GM21390 (cell line): ENCODE measurements at regions not wholly inside any gene's neighbourhood (a gene's known extent, or its start where the extent isn't known, plus 50 kb on each side); places are given as distances from the start of the nearest gene placed in this dataset.

Experiments used
- ATAC-seq: cut with Tn5 transposase; IDR thresholded peaks from one replicate; pipeline ENCODE4 v1.9.1; 2021; ENCODE audit not compliant: unreplicated experiment

- no peak for ATAC-seq
Measured at GRCh38 chrX:80098038-80098437, 83.5 kb downstream of the TBX22 start.

- ATAC-seq = no peak
Measured at GRCh38 chrX:80120335-80120734, 105.8 kb downstream of the TBX22 start.

- no peak for ATAC-seq
Measured at GRCh38 chrX:80138938-80139337, 124.4 kb downstream of the TBX22 start.

GRCh38 chrX:80139564-80139963, 125.0 kb downstream of the TBX22 start:
- no peak for ATAC-seq

GRCh38 chrX:80170581-80170980, 156.0 kb downstream of the TBX22 start:
- ATAC-seq = no peak

- ATAC-seq = no peak
Measured at GRCh38 chrX:80173261-80173660, 158.7 kb downstream of the TBX22 start.

GRCh38 chrX:80174925-80175574, 160.5 kb downstream of the TBX22 start:
- ATAC-seq = no peak

- no peak for ATAC-seq
Measured at GRCh38 chrX:80181079-80181478, 166.5 kb downstream of the TBX22 start.

- no peak for ATAC-seq
Measured at GRCh38 chrX:80184854-80185253, 170.3 kb downstream of the TBX22 start.

GRCh38 chrX:80206647-80207046, 192.1 kb downstream of the TBX22 start:
- no peak for ATAC-seq

GRCh38 chrX:80207327-80207726, 192.8 kb downstream of the TBX22 start:
- ATAC-seq = no peak

GRCh38 chrX:80216086-80216485, 201.5 kb downstream of the TBX22 start:
- ATAC-seq = no peak

- ATAC-seq = no peak
Measured at GRCh38 chrX:80223982-80224579, 196.2 kb upstream of the TENT5D start.

GRCh38 chrX:80229626-80230025, 190.6 kb upstream of the TENT5D start:
- ATAC-seq = no peak

- ATAC-seq = no peak
Measured at GRCh38 chrX:80237072-80237471, 183.2 kb upstream of the TENT5D start.

- no peak for ATAC-seq
Measured at GRCh38 chrX:80246271-80246670, 174.0 kb upstream of the TENT5D start.

GRCh38 chrX:80266287-80266686, 154.0 kb upstream of the TENT5D start:
- ATAC-seq = no peak

- no peak for ATAC-seq
Measured at GRCh38 chrX:80266979-80267378, 153.3 kb upstream of the TENT5D start.

GRCh38 chrX:80267790-80268189, 152.5 kb upstream of the TENT5D start:
- no peak for ATAC-seq

GRCh38 chrX:80282535-80282934, 137.7 kb upstream of the TENT5D start:
- ATAC-seq = no peak

- ATAC-seq = peak; percentile 67
Measured at GRCh38 chrX:80285131-80285773, 135.0 kb upstream of the TENT5D start.

GRCh38 chrX:80290834-80291233, 129.4 kb upstream of the TENT5D start:
- no peak for ATAC-seq
